Fibroblast of mammary gland (primary cell): ENCODE measurements at regions not wholly inside any gene's neighbourhood (a gene's known extent, or its start where the extent isn't known, plus 50 kb on each side); places are given as distances from the start of the nearest gene placed in this dataset.

Source experiments
- DNase-seq: peaks from one replicate; pipeline ENCODE4 v3.0.0-alpha.2; 2010; ENCODE audit warnings: low read depth
- H3K4me3 ChIP-seq: 2 replicates; pipeline ENCODE4 v1.5.1; 2011; ENCODE audit warnings: low read depth, mild to moderate bottlenecking, low read length, moderate library complexity; ENCODE audit not compliant: control insufficient read depth
- TF ChIP-seq, protein P1 (sequence below): conservative IDR thresholded peaks from 2 replicates; pipeline ENCODE4 v1.5.1; 2011; ENCODE audit warnings: low read depth, low read length, inconsistent platforms; ENCODE audit not compliant: control insufficient read depth, insufficient read depth

DNA sequence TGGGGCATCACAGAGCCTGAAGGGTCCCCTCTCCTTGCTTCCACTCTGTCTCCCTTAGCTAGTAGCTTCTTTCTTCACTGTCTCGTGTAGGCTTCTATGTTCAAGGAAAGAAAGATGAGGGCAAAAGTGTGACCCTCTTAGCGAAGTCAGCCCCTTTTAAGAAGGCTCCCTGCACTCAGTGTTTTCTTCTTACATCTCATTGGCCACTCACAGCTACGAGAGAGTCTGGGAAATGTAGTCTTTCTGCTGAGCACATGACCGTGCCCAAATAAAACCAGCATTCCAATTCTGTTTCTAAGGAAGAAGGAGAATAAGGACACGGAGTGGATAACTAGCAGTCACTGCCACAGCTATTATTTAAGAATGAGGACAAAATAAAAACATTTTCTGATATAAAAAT, 104.9 kb upstream of the TNR start:
- TF ChIP-seq, protein P1, sequence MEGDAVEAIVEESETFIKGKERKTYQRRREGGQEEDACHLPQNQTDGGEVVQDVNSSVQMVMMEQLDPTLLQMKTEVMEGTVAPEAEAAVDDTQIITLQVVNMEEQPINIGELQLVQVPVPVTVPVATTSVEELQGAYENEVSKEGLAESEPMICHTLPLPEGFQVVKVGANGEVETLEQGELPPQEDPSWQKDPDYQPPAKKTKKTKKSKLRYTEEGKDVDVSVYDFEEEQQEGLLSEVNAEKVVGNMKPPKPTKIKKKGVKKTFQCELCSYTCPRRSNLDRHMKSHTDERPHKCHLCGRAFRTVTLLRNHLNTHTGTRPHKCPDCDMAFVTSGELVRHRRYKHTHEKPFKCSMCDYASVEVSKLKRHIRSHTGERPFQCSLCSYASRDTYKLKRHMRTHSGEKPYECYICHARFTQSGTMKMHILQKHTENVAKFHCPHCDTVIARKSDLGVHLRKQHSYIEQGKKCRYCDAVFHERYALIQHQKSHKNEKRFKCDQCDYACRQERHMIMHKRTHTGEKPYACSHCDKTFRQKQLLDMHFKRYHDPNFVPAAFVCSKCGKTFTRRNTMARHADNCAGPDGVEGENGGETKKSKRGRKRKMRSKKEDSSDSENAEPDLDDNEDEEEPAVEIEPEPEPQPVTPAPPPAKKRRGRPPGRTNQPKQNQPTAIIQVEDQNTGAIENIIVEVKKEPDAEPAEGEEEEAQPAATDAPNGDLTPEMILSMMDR: no peak
- no peak for DNase-seq
- no peak overlapping the region for H3K4me3 ChIP-seq

DNA sequence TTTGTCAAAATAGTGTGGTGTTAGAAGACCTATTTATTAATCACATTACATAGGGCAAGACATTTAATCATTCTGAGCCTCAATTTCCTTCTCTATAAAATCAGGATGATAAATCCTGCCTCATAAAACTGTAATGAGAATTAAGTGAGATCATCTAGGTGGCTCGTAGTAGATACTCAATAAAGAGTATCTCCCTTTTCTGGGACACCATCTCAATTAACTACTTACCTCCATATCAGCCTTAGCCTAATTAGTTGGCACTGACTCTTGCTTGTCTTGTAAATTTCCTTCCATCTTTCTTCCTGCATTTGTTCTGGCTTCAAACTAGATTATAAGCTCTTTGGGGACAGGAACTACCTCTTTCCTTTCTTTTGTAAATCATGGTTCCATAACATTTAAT, 102.6 kb upstream of the TNR start:
- no peak for DNase-seq
- H3K4me3 ChIP-seq: no peak overlapping the region
- TF ChIP-seq, protein P1: no peak

DNA sequence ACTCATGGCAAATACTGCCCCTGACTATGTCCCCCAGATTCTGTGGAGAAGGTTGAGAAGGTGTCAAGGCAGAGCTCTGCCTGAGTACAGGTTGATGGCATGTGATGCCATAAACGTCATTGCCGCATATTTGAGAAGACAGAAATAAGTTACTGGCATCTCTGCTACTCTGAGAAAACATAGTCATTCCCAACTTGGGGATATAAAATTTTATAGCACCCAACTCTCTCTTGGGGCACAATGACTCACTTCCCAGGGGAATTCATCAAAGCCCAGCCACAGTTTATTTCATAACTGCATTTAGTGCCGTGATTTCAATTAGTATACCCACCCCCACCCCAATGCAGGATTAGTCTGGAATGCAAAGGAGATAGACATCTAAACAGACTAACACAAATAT, 101.9 kb upstream of the TNR start:
- DNase-seq: no peak
- TF ChIP-seq, protein P1: no peak
- H3K4me3 ChIP-seq: no peak overlapping the region

DNA sequence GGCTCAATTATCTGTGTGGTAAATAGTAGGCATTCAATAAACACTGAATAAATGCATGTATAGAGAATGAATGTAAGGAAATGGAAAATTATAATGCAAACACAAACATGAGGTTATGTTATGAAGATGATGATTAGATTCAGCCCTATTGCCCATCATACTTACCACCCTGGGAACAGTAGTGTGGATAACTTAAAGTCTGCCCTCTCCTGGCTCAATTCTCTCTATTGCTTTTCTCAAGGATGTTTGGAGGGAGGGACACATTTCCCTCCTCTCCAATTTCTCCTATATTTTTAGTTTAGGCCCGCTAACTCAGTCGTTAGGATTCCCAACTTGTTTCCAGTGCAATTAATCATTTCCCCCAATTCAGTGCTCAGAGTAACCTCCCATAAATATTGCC, 101.5 kb upstream of the TNR start:
- no peak for DNase-seq
- TF ChIP-seq, protein P1: no peak
- no peak overlapping the region for H3K4me3 ChIP-seq

DNA sequence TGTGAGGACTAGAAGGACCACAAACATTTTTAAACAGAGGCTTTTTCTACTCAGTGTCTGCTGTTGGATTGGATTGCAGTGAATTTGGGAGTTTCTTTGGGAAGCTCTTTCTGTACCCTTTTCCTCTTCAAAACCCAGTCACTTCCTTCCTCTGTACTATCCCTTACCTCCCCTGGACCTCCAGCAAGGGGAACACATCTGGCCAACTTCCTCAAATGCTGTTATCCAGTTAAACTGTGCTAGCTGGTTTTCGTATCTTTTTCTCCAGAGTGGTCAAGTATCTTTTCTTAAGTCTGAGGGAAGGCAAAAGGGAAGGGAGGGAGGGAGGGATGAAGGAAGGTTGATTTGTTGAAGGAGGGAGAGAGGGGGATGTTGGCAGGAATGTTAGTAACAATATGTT, 99.2 kb upstream of the TNR start:
- TF ChIP-seq, protein P1: no peak
- H3K4me3 ChIP-seq: no peak overlapping the region
- DNase-seq: no peak

DNA sequence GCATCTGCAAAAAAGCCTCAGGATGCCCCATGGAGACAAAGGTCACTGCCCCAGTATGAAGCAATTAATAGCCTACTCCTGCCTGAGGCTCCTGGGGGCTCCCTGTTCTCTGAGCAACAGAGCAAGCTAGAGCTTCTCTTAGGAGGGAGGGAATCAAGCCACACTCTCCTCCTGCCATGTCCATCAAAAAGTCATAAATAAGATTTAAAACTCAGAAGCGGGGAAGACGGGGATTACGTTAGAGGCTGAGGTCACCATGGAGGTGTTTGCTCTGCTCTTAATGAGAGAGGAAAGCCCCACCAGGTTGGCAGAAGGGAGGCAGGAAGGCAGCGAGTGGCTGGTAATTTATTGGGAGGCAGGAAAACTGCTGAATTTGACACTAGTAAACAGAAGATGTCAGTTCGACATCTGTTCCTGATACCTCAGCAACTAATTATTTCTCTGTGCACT, 98.4 kb upstream of the TNR start:
- H3K4me3 ChIP-seq: no peak overlapping the region
- DNase-seq: no peak
- TF ChIP-seq, protein P1: no peak

DNA sequence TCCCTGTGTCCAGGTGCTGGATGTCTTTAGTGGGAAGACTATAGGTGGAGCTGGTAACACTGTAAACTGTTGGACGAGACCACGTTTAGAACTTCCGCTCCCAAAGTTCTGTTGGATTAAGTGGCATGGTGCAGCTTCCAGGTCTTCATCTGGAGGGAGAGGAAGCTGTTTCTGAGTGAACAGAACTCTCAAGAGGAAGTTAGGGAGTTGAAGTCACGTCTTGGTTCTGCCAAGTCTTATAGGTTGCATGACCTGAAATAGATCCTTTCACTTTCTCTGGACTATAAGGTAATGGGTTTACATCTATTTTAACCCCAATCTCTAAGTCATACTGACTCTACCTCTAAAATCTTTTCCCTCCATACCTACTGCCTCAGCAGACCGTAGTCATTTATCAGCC, 97.4 kb upstream of the TNR start:
- DNase-seq: no peak
- TF ChIP-seq, protein P1: no peak
- no peak overlapping the region for H3K4me3 ChIP-seq
